ENCODE measurements at regions not wholly inside any gene's neighbourhood (a gene's known extent, or its start where the extent isn't known, plus 50 kb on each side); places are given as distances from the start of the nearest gene placed in this dataset.

- Histone ChIP-seq H3K36me3 (replicated peaks in 1 of 2; ENCODE audit: control insufficient read depth in 1 of 2, insufficient read depth in 2 of 2, low read length in 2 of 2) (no peaks in the 10 kb centered on the region), H3K4me1 (ENCODE audit: control insufficient read depth in 1 of 2, insufficient read depth in 2 of 2, low read length in 2 of 2) (no peaks in the 10 kb centered on the region), H4K20me1 (ENCODE audit: insufficient read depth, low read length) (no peaks in the 10 kb centered on the region), H3K9ac (ENCODE audit: insufficient read depth, low read length, poor library complexity, severe bottlenecking) (no peak overlapping the region), H3K79me2 (ENCODE audit: insufficient read depth, low read length) (no peaks in the 10 kb centered on the region), H3K27me3 (ENCODE audit: control insufficient read depth in 2 of 2, insufficient read depth in 2 of 2, low read length in 2 of 2) (no peaks in the 10 kb centered on the region), H3K9me3 (replicated peaks in 1 of 2; ENCODE audit: control insufficient read depth in 1 of 2, insufficient read depth in 1 of 2, low read length in 2 of 2) (no peaks in the 10 kb centered on the region), H3K4me2 (replicated peaks; ENCODE audit: extremely low read depth, low read length, poor library complexity, severe bottlenecking) (no peak overlapping the region), H3K27ac (ENCODE audit: low read depth in 1 of 2, low read length in 2 of 2) (no peak overlapping the region), H2AFZ (ENCODE audit: insufficient read depth, low read depth, low read length, poor library complexity, severe bottlenecking) (no peak overlapping the region), H3K4me3 (replicated peaks in 1 of 3; ENCODE audit: low read depth in 2 of 3, low read length in 3 of 3) (no peak overlapping the region)
- no peak for TF ChIP-seq CTCF (IDR thresholded peaks at IDR 0.05)
- H3K9me3 Mint-ChIP-seq: no peaks in the 10 kb centered on the region
- no CpG with 5 or more reads among the region's 3 CpGs for WGBS (ENCODE audit: insufficient coverage)
- peaks cover 0 to 2% (median 0%) of the 10 kb centered on the region in 3 donors for H3K27me3 Mint-ChIP-seq (ENCODE audit: low read depth in 3 of 3)
- DNase-seq: no peak
- H3K27ac Mint-ChIP-seq: no peak overlapping the region
- intact Hi-C loops (cut with micrococcal nuclease): no loop called here
- H3K36me3 Mint-ChIP-seq: no peaks in the 10 kb centered on the region
- H3K4me3 Mint-ChIP-seq: no peak overlapping the region
- peaks cover 8% of the 10 kb centered on the region for H3K4me1 Mint-ChIP-seq
These were observed 424.1 kb upstream of the RBMS3 start for GRCh38 chr3:28856796-28857195.

GRCh38 chr3:28859897-28860296 lies 421.0 kb upstream of the RBMS3 start:
- H3K9me3 ChIP-seq (replicated peaks in 1 of 2; ENCODE audit: control insufficient read depth in 1 of 2, insufficient read depth in 1 of 2, low read length in 2 of 2): no peaks in the 10 kb centered on the region

More at GRCh38 chr3:28859897-28860296, 421.0 kb upstream of the RBMS3 start:
- no peak overlapping the region for H3K27ac Mint-ChIP-seq
- H3K79me2 ChIP-seq (ENCODE audit: insufficient read depth, low read length): no peaks in the 10 kb centered on the region
- no peak overlapping the region for H3K27ac ChIP-seq (ENCODE audit: low read depth in 1 of 2, low read length in 2 of 2)
- no peak overlapping the region for H3K4me3 Mint-ChIP-seq
- H3K36me3 Mint-ChIP-seq: no peaks in the 10 kb centered on the region
- no peak overlapping the region for H3K4me2 ChIP-seq (replicated peaks; ENCODE audit: extremely low read depth, low read length, poor library complexity, severe bottlenecking)
- peaks cover 8% of the 10 kb centered on the region for H3K4me1 Mint-ChIP-seq
- no peak for DNase-seq
- H3K27me3 Mint-ChIP-seq (ENCODE audit: low read depth in 3 of 3): peaks cover 0 to 5% (median 0%) of the 10 kb centered on the region in 3 donors
- no peak overlapping the region for H3K4me3 ChIP-seq (replicated peaks in 1 of 3; ENCODE audit: low read depth in 2 of 3, low read length in 3 of 3)
- H3K4me1 ChIP-seq (ENCODE audit: control insufficient read depth in 1 of 2, insufficient read depth in 2 of 2, low read length in 2 of 2): no peaks in the 10 kb centered on the region
- intact Hi-C loops (cut with micrococcal nuclease): no loop called here
- TF ChIP-seq CTCF (IDR thresholded peaks at IDR 0.05): no peak
- no peaks in the 10 kb centered on the region for H3K36me3 ChIP-seq (replicated peaks in 1 of 2; ENCODE audit: control insufficient read depth in 1 of 2, insufficient read depth in 2 of 2, low read length in 2 of 2)
- H2AFZ ChIP-seq (ENCODE audit: insufficient read depth, low read depth, low read length, poor library complexity, severe bottlenecking): no peak overlapping the region
- no peaks in the 10 kb centered on the region for H3K27me3 ChIP-seq (ENCODE audit: control insufficient read depth in 2 of 2, insufficient read depth in 2 of 2, low read length in 2 of 2)
- peaks cover 0 to 2% (median 0%) of the 10 kb centered on the region in 7 donors for H3K9me3 Mint-ChIP-seq
- H3K9ac ChIP-seq (ENCODE audit: insufficient read depth, low read length, poor library complexity, severe bottlenecking): no peak overlapping the region
- no peaks in the 10 kb centered on the region for H4K20me1 ChIP-seq (ENCODE audit: insufficient read depth, low read length)

Data from CD14-positive monocyte (primary cell).